BJ (cell line): ENCODE measurements at regions not wholly inside any gene's neighbourhood (a gene's known extent, or its start where the extent isn't known, plus 50 kb on each side); places are given as distances from the start of the nearest gene placed in this dataset.

Source experiments
- CTCF ChIA-PET: fragments of 350-600 bp; formaldehyde crosslinking; extraction: SDS; loops from one replicate; lab custom pipeline; 2021; ENCODE audit warnings: antibody characterized with exemption, inconsistent platforms; lab: Yijun Ruan, JAX
- POLR2A ChIA-PET: fragments of 300-600 bp; sonication (Branson Sonifier 250); formaldehyde crosslinking; extraction: SDS; loops from one replicate; lab custom pipeline; 2021; ENCODE audit warnings: antibody characterized with exemption; lab: Charles Lee
- DNase-seq: peaks from one replicate; pipeline ENCODE4 v3.0.0-alpha.2; 2011; ENCODE audit warnings: low read depth
- H3K27me3 ChIP-seq: 2 replicates; pipeline ENCODE4 v1.6.0; 2011; ENCODE audit warnings: low read length; ENCODE audit not compliant: control insufficient read depth, insufficient read depth
- H3K36me3 ChIP-seq: 2 replicates; pipeline ENCODE4 v1.5.1; 2011; ENCODE audit warnings: low read length; ENCODE audit not compliant: control insufficient read depth, insufficient read depth
- H3K4me3 ChIP-seq: 2 replicates; pipeline ENCODE4 v1.5.1; 2011; ENCODE audit warnings: low read depth, mild to moderate bottlenecking, control low read depth, low read length
- CTCF ChIP-seq: IDR thresholded peaks from 2 replicates; pipeline ENCODE4 v1.5.1; 2011; ENCODE audit warnings: low read depth, mild to moderate bottlenecking, control low read depth, inconsistent platforms, low read length, moderate library complexity; ENCODE audit not compliant: insufficient read depth

GRCh38 chr6:44668391-44668930 is 281.0 kb downstream of the CDC5L start:
- POLR2A ChIA-PET: no interaction called here
- H3K4me3 ChIP-seq: no peak overlapping the region
- no peak for TF ChIP-seq CTCF
- H3K36me3 ChIP-seq: no peaks in the 10 kb centered on the region
- no peak for DNase-seq
- CTCF ChIA-PET: interaction anchor here (0.6 to 1.9 kb wide), 8 partner anchors 11 to 1256 kb away, joined by 3 to 15 read pairs (median 3); no protein-coding TSS in a partner anchor
- no peaks in the 10 kb centered on the region; the same call in none of the 2 replicates for H3K27me3 ChIP-seq

GRCh38 chr6:44668976-44669934 is 281.7 kb downstream of the CDC5L start:
- no peak for DNase-seq
- Histone ChIP-seq H3K36me3 (no peaks in the 10 kb centered on the region), H3K4me3 (no peak overlapping the region), H3K27me3 (peaks cover 3% of the 10 kb centered on the region)
- ChIA-PET CTCF (interaction anchor here (1.1 to 1.9 kb wide), 3 partner anchors 10 to 36 kb away, joined by 3 to 15 read pairs (median 3); no protein-coding TSS in a partner anchor), POLR2A (no interaction called here)
- no peak for TF ChIP-seq CTCF

GRCh38 chr6:44670146-44670545 is 282.6 kb downstream of the CDC5L start:
- ChIA-PET CTCF (interaction anchor here (1.5 kb wide), 1 partner anchor 36 kb away, joined by 3 read pairs; no protein-coding TSS in a partner anchor), POLR2A (no interaction called here)
- no peak for DNase-seq

GRCh38 chr6:44671333-44671732 is 283.8 kb downstream of the CDC5L start:
- TF ChIP-seq CTCF: no peak
- Histone ChIP-seq H3K36me3 (no peaks in the 10 kb centered on the region), H3K4me3 (no peak overlapping the region), H3K27me3 (peaks cover 6% of the 10 kb centered on the region)
- ChIA-PET POLR2A (no interaction called here), CTCF (no interaction called here)
- no peak for DNase-seq

More at GRCh38 chr6:44670146-44670545, 282.6 kb downstream of the CDC5L start:
- H3K27me3 ChIP-seq: peaks cover 6% of the 10 kb centered on the region
- TF ChIP-seq CTCF: no peak
- H3K4me3 ChIP-seq: no peak overlapping the region
- no peaks in the 10 kb centered on the region for H3K36me3 ChIP-seq

GRCh38 chr6:44672086-44672485 is 284.6 kb downstream of the CDC5L start:
- ChIA-PET CTCF (interaction anchor here (0.8 kb wide), 1 partner anchor 13 kb away, joined by 3 read pairs; no protein-coding TSS in a partner anchor), POLR2A (no interaction called here)
- Histone ChIP-seq H3K27me3 (peaks cover 6% of the 10 kb centered on the region), H3K36me3 (no peaks in the 10 kb centered on the region), H3K4me3 (no peak overlapping the region)
- DNase-seq: no peak
- no peak for TF ChIP-seq CTCF
